Endometrium (tissue), 2 donors: ENCODE measurements at regions not wholly inside any gene's neighbourhood (a gene's known extent, or its start where the extent isn't known, plus 50 kb on each side); places are given as distances from the start of the nearest gene placed in this dataset.
"Not testable (repeated sequence)": the region's sequence is repeated elsewhere in the genome, so short reads cannot be mapped to it uniquely, and the experiment has no call there.

Experiments
- FAIRE-seq: peaks from 2 replicates; lab custom pipeline; 2012; peaks lifted over from hg19 to GRCh38; lab: Jason Lieb, UNC
- donor health status: control.
- donor health status: control.

GRCh38 chr17:53046781-53047180 lies 775.9 kb upstream of the KIF2B start:
- FAIRE-seq: no peak

GRCh38 chr17:53039981-53040380 lies 782.7 kb upstream of the KIF2B start:
- no peak for FAIRE-seq

GRCh38 chr17:53033297-53033696 lies 789.4 kb upstream of the KIF2B start:
- FAIRE-seq: no peak

- no peak for FAIRE-seq
Measured at GRCh38 chr17:53032861-53033271, 789.9 kb upstream of the KIF2B start.

- no peak for FAIRE-seq
Measured at GRCh38 chr17:53017227-53017626, 805.5 kb upstream of the KIF2B start.

GRCh38 chr17:53016085-53016484 lies 806.6 kb upstream of the KIF2B start:
- no peak for FAIRE-seq

- FAIRE-seq: no peak
Measured at GRCh38 chr17:53012364-53012763, 810.4 kb upstream of the KIF2B start.

GRCh38 chr17:53006006-53006405 lies 816.7 kb upstream of the KIF2B start:
- no peak for FAIRE-seq

GRCh38 chr17:53004902-53005301 lies 817.8 kb upstream of the KIF2B start:
- FAIRE-seq: no peak

- no peak for FAIRE-seq
Measured at GRCh38 chr17:52995881-52996280, 826.8 kb upstream of the KIF2B start.

- FAIRE-seq: no peak
Measured at GRCh38 chr17:52995147-52995546, 827.6 kb upstream of the KIF2B start.

GRCh38 chr17:52986056-52986662 lies 827.6 kb upstream of the CA10 start:
- peak; percentile 93 for FAIRE-seq

- FAIRE-seq: no peak
Measured at GRCh38 chr17:52982331-52982730, 823.8 kb upstream of the CA10 start.

GRCh38 chr17:52979921-52980320 lies 821.4 kb upstream of the CA10 start:
- FAIRE-seq: no peak

- FAIRE-seq: no peak
Measured at GRCh38 chr17:52965856-52966255, 807.3 kb upstream of the CA10 start.

GRCh38 chr17:52961751-52962150 lies 803.2 kb upstream of the CA10 start:
- FAIRE-seq: not testable (repeated sequence)

GRCh38 chr17:52957411-52957810 lies 798.9 kb upstream of the CA10 start:
- FAIRE-seq: no peak

GRCh38 chr17:52947418-52947817 lies 788.9 kb upstream of the CA10 start:
- no peak for FAIRE-seq

GRCh38 chr17:52938623-52939230 lies 780.2 kb upstream of the CA10 start:
- FAIRE-seq: no peak

- FAIRE-seq: no peak
Measured at GRCh38 chr17:52930581-52930980, 772.1 kb upstream of the CA10 start.

- no peak for FAIRE-seq
Measured at GRCh38 chr17:52930145-52930544, 771.6 kb upstream of the CA10 start.

- FAIRE-seq: no peak
Measured at GRCh38 chr17:52923658-52924057, 765.1 kb upstream of the CA10 start.

- FAIRE-seq: no peak
Measured at GRCh38 chr17:52899235-52899634, 740.7 kb upstream of the CA10 start.

- FAIRE-seq: no peak
Measured at GRCh38 chr17:52895272-52895671, 736.8 kb upstream of the CA10 start.
